Fibroblast of gingiva (primary cell): ENCODE measurements at regions not wholly inside any gene's neighbourhood (a gene's known extent, or its start where the extent isn't known, plus 50 kb on each side); places are given as distances from the start of the nearest gene placed in this dataset.
"Not testable (repeated sequence)": the region's sequence is repeated elsewhere in the genome, so short reads cannot be mapped to it uniquely, and the experiment has no call there.

Experiments
- DNase-seq: peaks from one replicate; pipeline ENCODE4 v3.0.0-alpha.2; 2011; ENCODE audit warnings: low read depth

DNA sequence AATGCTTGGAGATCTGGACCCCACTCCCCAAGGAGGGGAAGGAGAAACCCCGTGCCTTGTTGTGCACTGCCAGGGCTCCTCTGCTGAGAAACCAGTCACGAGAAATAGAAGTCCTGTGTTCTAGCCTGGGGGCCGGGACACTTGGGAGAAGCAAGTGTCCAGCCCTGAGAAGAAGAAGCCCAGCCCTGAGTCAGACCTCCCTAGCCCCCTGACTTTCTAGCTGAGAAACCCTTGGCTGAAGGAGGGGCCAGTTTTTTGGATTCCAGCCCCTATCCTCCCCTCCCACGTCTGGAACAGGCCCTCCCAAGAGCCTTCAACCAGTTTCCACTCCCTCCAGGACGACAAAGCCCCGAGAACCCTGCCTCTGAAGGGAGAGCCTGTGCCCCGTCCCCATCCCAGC, 100.5 kb downstream of the NAV1 start:
- DNase-seq = no peak

DNA sequence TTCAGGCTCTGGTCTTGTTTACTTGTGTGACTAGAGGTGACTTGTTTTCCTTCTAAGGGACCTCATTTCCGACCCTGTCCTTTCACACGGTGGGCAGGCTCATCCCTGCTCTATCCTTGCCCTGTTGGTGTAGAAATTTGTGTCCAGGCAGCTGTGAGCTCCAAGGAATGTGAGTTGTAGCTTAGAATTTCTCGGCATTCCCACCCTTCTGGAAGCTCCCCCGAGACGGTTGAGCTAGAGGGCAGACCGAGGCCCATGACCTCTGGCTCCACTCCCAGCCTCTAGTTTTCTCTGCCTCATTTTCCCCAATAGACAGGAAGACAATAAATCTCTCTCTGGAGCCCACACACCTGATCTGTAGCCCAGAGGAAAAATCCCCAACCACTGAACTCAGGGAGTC, 100.9 kb downstream of the NAV1 start:
- DNase-seq = no peak

DNA sequence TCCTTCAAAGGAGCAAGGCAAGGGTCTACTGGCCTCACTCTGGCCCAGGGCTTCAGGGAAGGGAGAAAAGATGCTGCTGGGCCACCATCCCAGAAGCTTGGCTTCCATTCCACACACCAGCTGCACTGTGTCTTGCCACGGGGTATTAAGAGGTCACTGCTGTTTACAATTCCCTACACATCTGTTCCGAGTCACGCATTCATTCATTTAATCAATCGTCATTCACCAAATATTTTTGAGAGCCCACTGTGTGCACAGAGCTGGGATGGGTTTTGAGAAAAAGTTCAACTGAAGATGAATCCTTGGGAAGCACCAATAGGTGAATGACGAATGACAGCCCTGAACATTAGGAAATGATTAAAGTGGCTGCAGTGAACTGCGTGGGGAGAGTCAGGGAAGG, 101.7 kb downstream of the NAV1 start:
- peak; percentile 82 for DNase-seq

DNA sequence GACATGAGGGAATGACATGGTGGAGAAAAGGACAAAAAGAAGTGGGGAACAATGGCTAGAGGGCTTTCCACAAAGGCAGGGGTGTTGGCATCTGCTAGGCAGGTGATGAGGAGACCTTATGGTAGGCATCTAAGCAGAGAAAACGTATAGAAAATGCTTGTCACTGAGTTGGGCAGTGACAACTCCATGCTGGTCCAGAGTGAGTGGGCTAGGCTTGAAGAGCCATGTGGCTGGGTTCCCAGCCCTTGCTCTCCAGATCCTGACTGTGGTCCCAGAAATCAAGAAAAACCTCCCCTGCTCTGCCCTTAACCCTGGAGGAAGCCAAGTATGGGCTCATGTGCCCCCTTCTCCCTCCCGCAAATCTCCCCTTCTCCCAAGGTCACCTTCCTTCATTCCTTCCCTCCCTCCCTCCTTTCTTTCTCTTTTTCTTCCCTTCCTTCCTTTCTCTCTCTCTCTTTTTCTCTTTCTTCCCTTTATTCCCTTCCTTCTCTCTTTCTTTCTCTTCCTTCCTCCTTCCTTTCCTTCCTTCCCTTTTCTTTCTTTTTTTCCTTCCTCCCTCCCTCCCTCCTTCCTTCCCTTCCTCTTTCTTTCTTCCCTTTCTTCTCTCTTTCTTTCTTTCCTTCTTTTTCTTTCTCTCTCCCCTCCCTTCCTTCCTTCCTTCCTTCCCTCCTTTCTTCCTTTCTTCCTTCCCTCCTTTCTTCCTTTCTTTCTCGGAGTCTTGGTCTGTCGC, 102.8 kb downstream of the NAV1 start:
- no peak for DNase-seq

DNA sequence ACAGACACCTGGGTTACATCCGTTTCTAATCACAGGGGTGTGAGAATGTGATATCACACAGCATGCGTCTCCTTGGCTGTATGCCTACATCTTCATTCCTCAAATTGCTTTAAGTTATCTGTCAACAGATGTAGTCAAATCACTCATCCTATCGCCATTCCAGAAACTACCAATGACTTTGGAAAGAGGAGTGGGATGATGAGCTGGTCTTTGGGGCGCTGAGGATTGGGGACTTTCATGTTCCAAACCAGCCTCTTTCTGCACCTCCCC, 104.8 kb downstream of the NAV1 start:
- DNase-seq = no peak

DNA sequence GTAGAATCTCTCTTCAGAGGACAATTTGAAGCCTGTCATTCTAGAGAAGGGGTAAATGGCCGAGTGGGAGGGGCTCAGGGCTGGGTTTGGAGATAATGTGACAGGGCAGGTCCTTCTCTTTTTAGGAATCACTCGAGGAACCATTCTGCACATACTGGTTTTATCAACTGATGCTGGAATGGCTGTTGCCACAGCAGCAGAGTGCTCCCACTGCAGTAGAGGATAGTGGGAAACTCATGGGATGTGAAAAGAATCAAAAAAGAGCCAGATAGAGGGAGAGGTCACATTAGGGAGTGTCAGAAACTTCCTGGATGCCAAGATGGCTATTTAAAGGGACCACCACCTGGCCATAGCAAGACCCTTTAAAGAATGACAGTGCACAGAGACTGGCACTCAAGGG, 105.3 kb downstream of the NAV1 start:
- DNase-seq = no peak

DNA sequence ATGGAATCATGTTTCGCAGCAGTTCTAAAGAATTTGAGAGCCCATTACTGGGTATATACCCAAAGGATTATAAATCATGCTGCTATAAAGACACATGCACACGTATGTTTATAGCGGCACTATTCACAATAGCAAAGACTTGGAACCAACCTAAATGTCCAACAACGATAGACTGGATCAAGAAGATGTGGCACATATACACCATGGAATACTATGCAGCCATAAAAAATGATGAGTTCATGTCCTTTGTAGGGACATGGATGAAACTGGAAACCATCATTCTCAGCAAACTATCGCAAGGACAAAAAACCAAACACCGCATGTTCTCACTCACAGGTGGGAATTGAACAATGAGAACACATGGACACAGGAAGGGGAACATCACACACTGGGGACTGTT, 106.1 kb downstream of the NAV1 start:
- DNase-seq = not testable (repeated sequence)

DNA sequence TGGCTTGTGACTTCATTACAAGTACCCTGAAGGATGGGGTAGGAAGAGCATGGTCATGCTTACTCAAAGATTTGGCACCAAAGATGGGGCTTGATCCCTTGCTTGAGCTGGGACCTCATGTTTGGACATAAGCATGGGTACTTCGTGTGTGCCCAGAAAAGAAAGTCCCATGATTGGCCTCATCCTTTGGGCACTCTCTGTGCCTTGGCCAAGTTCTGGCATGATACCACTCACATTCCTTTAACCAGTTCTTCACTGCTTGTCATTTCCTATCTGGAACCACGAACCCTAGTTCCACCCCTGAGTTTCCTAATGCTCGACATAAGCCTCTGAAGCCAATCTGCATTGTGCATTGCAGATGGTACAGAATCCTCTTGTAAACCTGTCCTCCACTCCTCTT, 107.0 kb downstream of the NAV1 start:
- DNase-seq = peak; percentile 51

DNA sequence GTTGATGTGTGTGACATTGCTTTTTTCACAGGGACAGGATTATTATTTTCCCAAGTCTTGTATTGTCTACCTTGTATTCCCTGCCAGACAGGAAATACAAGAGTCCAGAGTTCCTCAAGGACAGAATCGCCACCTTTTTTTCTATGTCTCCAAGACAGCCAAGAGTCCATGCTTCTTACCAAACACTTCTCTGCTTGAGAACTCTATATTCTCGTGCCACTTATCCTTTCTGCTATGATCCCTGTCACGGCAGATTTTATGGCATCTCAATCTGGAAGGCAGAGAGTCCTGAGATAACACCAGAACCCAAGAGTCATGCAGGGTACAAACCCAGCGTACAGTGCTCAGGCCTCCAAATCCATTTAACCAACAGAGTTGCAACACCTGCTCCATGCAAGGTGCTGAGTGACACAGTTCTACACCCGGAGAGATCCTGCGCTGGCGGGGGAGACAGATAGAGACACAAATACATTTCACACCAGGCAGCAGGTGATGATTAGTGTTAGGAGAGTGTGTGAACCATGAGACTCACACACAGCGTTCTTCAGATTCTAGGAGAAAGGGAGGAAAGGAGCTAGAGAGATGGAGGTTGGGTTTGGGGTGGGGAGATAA, 107.6 kb downstream of the NAV1 start:
- DNase-seq = no peak

DNA sequence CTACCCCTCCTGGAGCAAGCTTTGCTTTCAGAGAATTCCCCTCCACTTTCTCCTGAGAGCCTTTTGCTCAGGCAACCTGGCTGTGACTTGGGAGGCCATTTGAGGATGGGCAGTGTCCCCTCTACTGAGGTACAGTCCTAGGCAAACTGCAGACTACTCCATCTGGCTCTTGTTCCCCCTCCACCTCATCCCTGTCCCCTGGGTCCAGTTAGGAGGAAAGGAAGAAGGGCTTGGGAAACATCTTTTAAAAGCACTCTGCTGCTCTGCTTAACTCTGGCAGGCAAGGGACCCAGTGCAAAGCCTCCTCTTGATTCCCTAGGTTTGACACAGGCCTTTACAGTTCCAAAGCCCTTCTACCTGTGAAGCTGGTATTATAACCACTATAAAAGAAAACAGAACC, 108.2 kb downstream of the NAV1 start:
- DNase-seq = no peak

DNA sequence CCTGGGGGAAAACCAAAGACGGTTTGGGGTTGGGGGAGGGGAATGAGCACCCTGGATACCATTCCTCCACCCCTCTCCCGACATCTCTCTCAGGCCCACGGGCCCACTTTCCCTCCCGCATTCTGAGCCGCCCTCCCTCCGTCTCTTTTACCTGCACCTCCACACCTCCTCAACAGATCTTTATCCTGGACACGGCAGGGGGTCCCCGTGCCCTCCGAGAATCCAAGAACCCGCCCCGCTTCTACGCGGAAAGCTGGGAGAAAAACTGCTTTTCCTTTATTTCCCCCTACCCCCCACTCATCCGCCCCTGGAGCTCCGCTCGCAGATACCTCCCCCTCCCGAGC, 108.8 kb downstream of the NAV1 start:
- no peak for DNase-seq

DNA sequence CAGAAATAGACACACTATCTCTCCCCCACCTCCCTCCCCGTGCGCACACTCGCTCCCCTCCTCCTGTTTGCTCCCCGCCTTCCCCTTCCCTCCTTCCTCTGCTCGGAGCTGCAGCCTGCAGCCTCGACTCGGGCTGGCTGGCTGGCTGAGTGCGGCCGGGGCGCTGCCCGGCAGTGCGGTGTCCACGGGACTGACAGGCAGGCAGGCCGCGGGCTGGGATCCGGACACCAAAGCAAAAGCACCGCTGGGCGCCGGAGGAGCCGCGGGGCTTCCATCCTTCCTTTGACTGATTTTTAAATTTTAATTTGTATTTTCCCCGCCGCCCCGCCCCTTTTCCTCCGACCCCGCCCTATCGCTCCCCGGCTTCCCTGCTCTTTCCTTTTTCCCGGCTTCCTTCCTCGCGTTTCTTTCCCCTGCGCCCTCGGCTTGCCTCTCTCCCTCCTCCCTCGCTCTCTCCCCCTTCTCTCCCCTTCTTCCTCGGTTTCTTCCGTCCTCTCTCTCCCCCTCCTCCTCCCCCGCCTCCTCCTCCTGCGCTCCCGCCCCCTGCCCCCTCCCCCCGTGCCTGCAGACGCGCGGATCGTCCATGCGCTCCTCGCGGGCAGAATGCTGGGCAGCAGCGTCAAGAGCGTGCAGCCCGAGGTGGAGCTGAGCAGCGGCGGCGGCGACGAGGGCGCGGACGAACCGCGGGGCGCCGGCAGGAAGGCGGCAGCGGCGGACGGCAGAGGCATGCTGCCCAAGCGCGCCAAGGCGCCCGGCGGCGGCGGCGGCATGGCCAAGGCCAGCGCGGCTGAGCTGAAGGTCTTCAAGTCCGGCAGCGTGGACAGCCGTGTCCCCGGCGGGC, 109.4 kb downstream of the NAV1 start:
- peak; percentile 82 for DNase-seq

DNA sequence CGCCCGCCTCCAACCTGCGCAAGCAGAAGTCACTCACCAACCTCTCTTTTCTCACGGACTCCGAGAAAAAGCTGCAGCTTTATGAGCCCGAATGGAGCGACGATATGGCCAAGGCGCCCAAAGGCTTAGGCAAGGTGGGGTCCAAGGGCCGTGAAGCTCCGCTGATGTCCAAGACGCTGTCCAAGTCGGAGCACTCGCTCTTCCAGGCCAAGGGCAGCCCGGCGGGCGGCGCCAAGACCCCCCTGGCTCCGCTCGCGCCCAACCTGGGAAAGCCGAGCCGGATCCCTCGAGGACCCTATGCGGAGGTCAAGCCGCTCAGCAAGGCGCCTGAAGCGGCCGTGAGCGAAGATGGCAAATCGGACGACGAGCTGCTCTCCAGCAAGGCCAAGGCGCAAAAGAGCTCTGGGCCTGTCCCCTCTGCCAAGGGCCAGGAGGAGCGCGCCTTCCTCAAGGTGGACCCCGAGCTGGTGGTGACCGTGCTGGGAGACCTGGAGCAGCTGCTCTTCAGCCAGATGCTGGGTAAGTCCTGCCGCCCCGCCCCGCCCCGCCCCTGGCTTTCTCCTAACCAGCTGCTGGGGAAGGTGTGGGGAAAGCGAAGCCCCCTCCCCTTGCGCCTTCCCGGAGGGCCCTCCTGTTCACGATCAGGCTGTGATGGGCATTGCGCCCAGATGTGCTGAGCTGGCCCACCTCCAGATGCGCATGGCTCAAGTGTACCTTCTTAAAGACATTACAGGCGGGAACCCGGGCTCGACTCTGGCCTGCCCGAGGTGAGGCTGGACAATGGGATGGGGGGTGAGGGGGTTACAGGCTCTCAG, 110.2 kb downstream of the NAV1 start:
- peak; percentile 42 for DNase-seq

DNA sequence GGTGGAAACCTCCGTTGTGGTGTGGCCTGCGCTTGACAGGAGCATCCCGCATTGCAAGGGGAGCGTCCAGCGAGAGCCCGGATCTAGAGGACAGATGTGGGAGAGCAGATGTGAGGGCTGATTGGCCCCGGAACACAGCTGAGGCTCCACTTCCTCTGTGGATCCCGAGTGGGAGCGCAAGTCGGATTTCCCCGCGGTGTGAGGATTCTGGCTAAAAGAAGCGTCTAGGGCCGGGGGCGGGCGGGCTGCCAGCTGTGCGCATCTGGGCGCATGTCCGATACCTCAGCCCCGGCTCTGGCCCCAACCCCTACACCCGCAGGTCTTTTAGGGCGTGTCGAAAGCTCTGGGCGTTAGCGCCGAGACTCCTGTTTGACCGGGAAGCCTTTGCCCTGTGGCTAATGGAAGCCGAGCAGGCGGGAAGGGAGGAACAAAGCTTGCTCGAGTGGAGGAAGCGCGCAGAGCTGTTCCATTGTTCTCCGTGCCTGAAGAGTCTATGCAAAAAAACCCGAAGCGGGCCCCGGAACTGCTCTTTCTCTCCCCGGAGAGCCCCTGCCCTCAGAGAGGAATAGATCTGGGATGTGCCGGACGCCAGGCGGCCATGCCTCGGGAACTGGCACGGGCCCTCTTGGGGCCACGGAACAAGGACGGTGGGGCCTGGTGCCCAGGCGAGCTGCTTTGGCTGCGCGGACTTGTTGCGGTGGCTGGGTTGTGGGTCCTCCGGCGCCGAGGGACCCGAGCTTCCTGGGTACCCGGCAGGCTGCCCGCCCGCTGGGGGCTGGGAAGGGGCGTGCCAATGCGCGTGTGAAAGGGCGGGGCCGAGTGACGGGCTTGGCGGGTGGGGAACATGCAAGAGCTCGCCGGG, 111.1 kb downstream of the NAV1 start:
- DNase-seq = peak; percentile 81

DNA sequence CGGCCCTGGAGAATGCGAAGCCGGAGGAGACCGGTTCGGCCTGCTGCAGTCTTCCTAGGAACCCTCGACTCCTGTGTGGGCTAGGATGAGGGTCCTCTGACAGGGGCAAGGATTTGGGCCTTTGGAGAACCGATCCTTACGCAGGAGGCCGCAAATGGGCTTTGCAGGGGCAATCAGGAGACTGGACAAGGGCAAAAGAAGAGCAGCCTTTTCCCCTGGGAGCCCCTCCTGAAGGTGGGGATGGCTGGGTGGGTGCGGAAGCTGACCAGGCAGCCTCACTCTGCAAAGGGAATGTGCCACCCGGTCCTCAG, 111.7 kb downstream of the NAV1 start:
- no peak for DNase-seq

DNA sequence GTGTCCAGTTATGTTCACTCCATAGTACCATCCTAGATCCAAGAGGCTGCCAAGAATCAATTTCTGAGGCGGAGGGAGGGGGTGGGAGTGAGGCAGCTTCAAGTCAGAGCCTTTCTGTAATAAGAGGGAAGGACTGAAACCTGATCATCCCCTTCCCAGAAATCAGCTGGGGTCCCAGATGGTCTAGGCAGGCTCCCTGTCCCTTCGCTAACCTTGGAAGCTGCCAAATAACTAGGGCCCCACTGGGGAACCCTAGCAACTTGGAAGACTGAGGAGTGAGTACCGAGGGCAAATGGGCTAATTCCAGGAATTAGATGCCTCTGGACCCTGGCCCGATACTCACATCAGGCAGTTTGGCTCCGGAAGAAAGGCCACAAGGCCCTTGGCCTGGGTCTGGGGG, 113.3 kb downstream of the NAV1 start:
- DNase-seq = no peak

DNA sequence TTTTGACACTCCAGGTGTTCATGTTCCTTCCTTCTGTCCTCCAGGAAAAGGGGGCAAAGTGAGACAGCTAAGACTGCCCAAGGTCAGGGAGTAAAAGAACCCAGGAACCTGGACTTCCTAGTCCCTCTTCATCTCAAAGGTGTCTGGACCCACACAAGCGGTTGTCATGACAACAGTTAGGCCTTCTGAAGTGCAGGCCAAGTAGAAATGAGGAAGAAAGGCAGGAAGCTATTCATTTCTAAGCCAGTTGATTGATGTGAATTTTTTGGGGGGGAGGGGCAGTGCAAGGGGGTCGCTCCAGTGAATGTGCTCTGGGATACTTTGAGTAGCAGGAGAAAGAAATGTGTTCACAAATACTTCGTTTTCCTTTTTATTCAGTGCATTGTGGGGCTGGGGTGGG, 114.3 kb downstream of the NAV1 start:
- DNase-seq = no peak

DNA sequence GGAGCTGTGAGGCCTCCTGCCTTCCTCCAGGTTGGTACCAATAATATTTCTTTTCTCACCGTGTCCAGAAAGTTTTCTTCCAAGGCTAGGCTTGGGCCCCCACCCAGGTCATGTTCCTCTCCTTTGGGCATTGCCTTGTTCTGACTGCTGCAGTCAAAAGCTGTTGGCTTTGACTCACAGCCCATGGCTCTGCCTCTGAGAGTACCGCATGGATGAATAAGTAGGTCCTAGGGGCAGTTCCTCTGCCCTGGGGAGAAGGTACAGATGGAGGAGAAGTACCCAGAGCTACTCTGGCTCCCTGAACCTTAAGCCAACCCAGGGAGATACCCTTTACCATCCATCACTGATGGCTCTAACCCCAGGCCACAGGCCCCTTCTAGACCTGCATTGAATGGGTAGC, 115.0 kb downstream of the NAV1 start:
- DNase-seq = no peak

DNA sequence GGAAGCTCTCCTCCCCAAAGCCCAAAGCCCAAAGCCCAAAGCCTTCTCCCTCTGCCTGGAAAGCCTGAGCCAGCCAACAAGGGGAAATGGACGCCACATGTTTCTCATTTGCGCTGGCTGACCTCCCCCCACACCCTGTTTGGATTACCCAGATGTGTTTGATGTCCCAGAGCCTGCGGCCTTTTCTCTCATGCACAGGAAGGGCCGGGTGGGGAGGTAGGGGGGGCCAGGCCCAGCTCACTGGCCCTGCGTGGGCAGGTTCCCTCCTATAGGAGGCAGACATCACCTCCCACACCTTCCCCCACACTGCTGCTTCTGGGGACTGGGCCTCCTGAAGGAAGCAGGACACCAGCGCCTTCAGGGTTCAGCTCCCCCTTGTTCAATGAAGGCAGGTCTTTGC, 116.3 kb downstream of the NAV1 start:
- DNase-seq = peak; percentile 90

DNA sequence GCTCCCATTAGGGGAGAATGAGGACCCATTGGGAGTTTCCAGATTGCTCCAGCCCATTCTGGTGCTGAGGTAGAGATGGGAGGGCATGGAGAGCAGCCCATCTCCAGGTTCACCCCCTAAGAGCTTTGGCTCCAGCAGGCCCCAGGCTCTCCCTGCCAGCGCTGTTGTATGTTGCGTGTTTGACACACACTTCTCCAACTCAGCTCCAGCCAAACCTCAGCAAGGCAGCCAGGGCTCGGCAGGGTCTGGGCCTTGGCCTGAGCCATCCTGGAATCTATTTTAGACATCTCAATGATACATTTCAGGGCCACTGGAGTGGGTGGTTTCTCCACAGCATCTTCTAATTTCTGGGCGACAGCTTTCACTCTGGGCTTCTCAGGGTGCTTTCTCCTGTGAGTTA, 117.0 kb downstream of the NAV1 start:
- DNase-seq = peak; percentile 49

DNA sequence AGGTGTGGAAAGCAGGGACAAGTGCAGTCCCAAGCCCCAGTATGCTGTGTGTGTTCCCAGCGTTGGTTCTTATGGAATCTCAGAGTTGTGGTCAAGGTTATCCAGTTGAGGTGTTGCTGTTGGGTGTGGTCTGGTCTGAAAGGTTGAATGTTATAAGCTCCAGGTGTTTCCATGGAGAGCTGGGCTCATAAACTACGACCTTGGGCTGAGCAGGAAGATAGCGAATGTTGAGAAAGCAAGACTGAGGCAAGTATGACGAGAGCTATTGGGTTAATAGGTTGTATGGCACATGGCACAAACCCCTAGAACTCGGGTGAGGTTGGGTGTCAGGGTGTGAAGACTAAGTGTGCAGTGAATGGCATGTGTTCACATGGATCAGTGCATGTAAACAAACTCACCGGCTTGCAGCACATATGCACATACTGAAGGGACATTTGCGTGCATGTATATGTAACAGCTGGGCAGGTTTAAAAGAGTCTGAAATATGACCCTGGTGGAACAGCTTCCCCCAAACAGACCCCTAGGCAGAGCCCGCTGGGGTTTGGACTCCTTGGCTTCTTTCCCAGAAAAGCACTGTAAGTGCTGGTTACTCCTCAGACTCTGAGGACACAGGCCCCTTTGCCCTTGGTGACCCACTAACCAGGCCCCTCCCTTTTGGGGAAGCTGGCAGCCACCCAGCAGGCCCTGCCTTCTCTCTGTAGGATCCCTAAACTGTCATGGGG, 117.5 kb downstream of the NAV1 start:
- peak; percentile 52 for DNase-seq
